ENCODE measurements at regions not wholly inside any gene's neighbourhood (a gene's known extent, or its start where the extent isn't known, plus 50 kb on each side); places are given as distances from the start of the nearest gene placed in this dataset.

- no peak for TF ChIP-seq CTCF (conservative IDR thresholded peaks at IDR 0.05; ENCODE audit: low read depth, low read length)
- no peak for TF ChIP-seq EZH2 (IDR thresholded peaks at IDR 0.05; ENCODE audit: low read length, unreplicated experiment)
- no peak for TF ChIP-seq EZH2phosphoT487 (IDR thresholded peaks at IDR 0.05; ENCODE audit: borderline replicate concordance, low read length)
Observed at GRCh38 chr7:67724955-67725354, 728.3 kb downstream of the TYW1 start.
